ENCODE measurements at regions not wholly inside any gene's neighbourhood (a gene's known extent, or its start where the extent isn't known, plus 50 kb on each side); places are given as distances from the start of the nearest gene placed in this dataset.

DNA sequence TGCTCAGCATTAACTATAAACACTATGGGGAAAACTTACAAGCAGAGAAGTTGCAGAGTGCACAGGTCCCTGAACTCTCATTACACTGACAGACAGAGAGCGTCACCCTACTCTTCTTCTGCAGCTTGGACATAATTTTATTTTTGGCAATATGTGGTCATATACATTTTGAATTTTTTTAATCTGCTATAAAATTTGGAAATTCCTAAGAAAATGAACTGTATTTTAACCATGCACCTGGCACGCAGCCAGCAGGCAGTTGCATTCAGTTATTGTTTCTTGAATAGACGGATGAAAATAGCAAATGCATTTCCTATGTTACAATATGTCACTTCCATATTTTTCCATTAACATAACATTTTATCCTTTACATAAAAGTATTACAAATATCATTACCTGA lies 100.2 kb downstream of the SLC25A46 start:
- TF ChIP-seq CTCF (conservative IDR thresholded peaks at IDR 0.05; ENCODE audit: low read depth, low read length): no peak
- TF ChIP-seq EZH2 (IDR thresholded peaks at IDR 0.05; ENCODE audit: borderline replicate concordance, low read depth, low read length, poor library complexity, severe bottlenecking): no peak
